ENCODE measurements at regions not wholly inside any gene's neighbourhood (a gene's known extent, or its start where the extent isn't known, plus 50 kb on each side); places are given as distances from the start of the nearest gene placed in this dataset.
"Not testable (repeated sequence)": the region's sequence is repeated elsewhere in the genome, so short reads cannot be mapped to it uniquely, and the experiment has no call there.

GRCh38 chr4:146072376-146072775 is 103.1 kb upstream of the LSM6 start:
- DNase-seq = no peak

DNA sequence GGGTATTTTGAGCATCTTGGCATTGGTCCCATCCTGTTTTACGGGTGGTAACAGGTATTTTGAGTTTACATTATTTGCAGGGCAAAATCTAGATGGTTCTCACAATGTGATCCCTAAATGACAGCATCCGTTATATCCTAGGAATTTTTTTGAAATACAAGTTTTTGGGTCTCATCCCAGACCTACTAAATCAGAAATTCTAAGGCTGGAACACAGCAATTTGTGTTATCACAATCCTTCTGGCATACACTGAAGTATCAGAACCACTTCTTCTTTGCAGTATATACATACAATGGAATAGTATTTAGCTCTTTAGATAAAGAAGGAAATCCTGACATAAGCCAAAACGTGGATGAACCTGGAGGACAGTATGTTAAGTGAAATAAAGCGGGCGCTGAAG is 104.1 kb upstream of the LSM6 start:
- no peak for DNase-seq

GRCh38 chr4:146063143-146063542 is 112.4 kb upstream of the LSM6 start:
- no peak for DNase-seq

GRCh38 chr4:146062340-146062739 is 113.2 kb upstream of the LSM6 start:
- no peak for DNase-seq

DNA sequence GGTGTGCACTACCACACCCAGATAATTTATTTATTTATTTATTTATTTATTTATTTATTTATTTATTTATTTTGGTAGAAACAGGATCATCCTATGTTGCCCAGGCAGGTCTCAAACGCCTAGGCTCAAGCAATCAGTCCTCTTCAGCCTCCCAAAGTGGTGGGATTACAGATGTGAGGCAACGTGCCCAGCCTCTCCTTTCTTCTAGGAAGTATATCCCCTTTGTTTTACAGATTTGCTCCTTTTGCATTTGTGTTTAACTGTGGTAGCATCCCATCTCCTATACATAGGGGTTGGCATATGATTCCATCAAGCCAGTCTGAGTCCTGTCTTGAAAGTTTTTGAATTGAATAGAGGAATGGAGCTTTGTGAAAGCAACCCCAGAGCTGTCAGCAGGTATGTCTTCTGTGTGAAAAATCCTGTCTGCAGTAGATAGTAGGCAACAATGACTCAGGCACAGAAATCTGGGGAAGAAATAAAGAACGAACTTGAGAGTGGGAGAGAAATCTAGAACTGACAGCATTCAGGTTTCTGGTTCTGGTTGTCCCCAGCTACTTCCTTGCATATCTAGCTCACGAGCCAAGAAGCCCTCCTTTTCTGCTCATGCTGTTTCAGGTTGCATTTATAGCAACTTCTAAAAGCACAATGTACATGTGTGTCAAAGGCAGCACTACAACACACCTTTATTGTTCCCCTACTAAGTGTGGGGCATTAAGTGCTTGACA is 113.7 kb upstream of the LSM6 start:
- no peak for DNase-seq

- no peak for DNase-seq
Measured at GRCh38 chr4:146059865-146060264, 115.7 kb upstream of the LSM6 start.

DNA sequence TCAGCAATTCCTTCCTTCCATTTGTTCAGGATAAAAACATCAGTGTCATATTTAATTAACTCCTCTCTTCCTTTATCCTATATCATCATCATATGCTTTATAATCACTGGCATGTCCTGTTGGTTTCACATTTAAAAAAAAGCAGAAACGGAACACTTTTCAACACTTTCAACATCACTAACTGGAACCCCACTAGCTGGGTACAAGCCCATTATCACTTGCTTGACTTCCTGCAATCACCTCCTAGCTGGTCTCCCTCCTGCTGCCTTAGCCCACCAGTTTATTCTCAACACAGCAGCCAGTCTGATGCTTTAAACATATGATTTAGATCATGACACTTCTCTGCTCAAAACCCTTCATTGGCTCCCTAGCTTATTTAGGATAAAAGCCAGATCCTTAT is 116.4 kb upstream of the LSM6 start:
- no peak for DNase-seq

DNA sequence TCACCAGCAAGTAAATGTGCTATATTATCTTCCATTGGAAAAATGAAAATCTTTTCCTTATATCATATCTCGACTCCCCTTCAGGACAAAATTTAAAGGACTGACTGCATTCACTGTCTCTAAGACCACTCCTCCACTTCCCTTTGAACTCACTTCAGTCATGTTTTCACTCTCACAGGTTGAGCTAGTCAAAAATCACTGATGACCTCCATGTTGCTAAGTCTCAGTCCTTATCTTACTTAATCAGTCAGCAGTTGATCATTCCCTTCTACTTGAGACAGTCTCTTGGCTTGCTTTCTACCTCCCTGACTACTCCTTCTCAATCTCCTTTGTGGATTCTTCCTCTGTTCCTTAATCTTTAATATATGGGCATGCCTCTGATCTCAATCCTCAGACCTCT is 117.0 kb upstream of the LSM6 start:
- DNase-seq = no peak

DNA sequence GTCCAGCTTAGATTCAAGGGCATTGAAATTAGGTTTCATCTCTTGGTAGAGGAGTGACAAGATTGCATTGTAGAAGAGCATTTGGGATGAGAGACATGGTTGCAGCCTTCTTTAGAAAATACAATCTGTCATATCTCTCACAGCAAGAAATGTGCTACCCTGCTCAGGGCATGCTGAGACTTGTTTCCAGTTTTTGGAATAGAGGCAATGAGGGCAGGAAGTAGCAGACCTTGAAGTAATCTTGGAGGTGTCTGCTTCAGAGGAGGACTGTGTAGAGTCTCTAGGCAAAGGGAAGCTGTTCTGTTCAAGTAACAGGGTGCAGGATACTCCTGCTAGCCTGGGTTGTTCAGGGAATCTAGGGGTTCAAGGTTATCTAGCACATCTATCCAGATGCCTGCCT is 116.1 kb upstream of the ZNF827 start:
- DNase-seq = no peak

DNA sequence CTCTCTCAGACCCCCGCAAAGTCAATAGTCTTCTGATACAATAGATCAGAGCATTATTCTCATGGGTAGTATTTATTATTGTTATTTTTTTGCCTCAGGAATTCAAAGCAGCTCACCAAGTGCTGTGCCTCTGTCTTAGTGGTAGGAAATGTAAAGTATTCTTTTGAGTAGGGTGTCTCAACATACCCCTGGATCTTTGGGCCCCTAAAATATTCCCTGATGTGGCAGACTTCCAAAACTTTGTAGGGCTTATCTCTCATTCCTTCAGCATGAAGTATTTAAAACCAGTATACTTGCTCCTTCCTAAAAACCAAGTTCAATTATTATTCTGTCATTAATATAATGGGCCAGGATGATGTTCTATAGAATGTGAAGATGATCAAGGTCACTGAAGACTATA is 115.3 kb upstream of the ZNF827 start:
- DNase-seq = no peak

GRCh38 chr4:146051728-146052391 is 113.2 kb upstream of the ZNF827 start:
- DNase-seq = no peak

- no peak for DNase-seq
Measured at GRCh38 chr4:146051223-146051622, 112.6 kb upstream of the ZNF827 start.

GRCh38 chr4:146049802-146050201 is 111.2 kb upstream of the ZNF827 start:
- DNase-seq = no peak

GRCh38 chr4:146047768-146048167 is 109.1 kb upstream of the ZNF827 start:
- DNase-seq = not testable (repeated sequence)

- DNase-seq = no peak
Measured at GRCh38 chr4:146041139-146042004, 102.7 kb upstream of the ZNF827 start.

- DNase-seq = no peak
Measured at GRCh38 chr4:146040623-146041022, 102.0 kb upstream of the ZNF827 start.

GRCh38 chr4:146033149-146033548 is 94.5 kb upstream of the ZNF827 start:
- no peak for DNase-seq

GRCh38 chr4:146032234-146032860 is 93.7 kb upstream of the ZNF827 start:
- no peak for DNase-seq

DNA sequence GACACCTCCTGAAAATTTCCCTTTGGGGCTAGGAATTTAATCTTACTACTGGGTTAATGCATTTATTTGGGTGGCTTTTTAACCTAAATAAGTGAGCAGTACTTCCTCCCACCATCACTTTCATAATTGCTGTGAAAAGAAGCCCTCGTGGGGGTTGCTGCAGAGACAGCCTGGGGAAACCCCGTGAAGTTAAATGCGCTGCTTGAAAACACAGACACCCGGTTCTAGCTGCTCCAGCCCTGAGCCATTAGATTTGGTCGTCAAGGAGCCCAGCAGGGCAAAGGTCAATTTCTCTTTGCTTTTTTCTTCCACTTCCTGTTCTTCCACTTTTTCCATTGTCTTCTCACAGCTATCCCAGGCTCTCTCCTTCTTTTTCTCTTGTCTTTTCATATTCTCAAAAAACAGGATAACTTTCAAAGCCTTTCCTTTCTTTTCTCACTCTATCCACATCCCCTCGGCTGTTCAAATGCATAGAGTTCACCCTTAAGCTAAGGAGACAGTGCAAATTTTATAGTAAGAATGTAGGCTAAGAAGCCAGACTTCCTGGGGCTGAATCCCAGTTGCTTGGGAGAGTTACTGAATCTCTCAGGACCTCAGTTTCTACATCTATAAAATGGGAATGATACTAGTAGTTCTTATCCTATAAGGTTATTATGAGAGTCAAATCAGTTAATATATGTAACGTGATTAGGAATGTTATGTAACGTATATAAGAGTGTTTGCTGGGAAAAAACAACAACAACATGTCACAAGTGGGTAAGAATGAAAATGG is 91.5 kb upstream of the ZNF827 start:
- peak; percentile 25 for DNase-seq

DNA sequence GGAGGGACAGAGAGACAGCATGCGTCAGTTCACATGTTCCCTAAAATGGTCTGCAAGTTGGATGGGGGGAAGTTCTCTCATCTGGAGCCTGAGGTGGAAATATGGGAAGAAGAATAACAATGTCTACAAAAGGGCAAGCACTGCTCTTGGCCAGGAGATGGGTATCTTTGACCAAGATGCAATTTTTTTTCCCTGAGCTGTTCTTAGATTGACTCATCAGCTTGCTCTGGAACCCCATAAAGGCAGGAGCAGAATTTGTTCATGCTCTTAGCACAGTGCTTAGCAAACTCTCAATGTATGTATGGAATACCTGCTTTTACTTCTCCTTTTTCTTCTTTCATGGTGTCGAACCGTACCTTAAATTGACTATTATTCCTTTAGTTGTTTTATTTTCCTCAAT is 90.5 kb upstream of the ZNF827 start:
- peak; percentile 8 for DNase-seq

GRCh38 chr4:146027761-146028160 is 89.1 kb upstream of the ZNF827 start:
- DNase-seq = no peak

GRCh38 chr4:146023334-146023967 is 84.8 kb upstream of the ZNF827 start:
- no peak for DNase-seq

Data from activated CD4-positive, alpha-beta T cell treated with anti-CD3 and anti-CD28 coated beads, Interleukin-2, Interleukin-6, amounts not matched to agents 100 ng/mL and 50 ng/mL, durations not matched to agents 16 hours and 8 hours (primary cell).